Retina (tissue), 1 donor: ENCODE measurements at regions not wholly inside any gene's neighbourhood (a gene's known extent, or its start where the extent isn't known, plus 50 kb on each side); places are given as distances from the start of the nearest gene placed in this dataset.
"Not testable (repeated sequence)": the region's sequence is repeated elsewhere in the genome, so short reads cannot be mapped to it uniquely, and the experiment has no call there.

Source experiments
- DNase-seq: peaks from one replicate; pipeline ENCODE4 v3.0.0-alpha.2; 2016

DNA sequence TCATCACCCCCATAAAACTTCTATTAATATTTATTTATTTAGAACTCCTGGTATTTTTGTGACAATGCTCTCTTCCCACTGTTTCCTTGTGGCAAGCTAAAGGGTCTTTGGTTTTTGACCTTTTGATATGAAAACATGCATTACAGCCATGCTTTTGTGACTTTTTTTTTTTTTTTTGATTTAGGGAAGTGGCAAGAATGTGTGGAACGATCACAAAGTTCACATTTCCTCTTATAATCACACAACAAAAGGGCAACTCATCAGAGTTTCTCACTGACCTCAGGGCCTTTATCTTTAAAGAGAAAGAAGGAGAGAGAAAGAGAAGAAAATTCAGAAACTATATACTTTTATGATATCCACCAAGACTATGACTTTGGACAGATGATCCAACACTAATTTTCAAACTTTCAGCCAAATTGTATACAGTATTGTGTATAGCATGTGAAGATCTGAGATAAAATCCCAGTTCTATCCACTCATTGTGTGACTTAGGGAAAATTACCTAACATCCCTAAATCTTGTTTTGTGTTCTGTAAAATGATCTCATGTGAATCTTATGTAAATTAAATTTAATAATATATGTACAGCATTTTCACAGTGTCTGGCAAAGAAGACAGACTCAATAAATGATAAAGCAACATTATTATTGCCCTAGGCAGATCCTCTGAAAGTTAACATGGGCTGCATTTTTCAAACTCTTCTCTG is 106.8 kb upstream of the MARCKS start:
- DNase-seq: no peak

DNA sequence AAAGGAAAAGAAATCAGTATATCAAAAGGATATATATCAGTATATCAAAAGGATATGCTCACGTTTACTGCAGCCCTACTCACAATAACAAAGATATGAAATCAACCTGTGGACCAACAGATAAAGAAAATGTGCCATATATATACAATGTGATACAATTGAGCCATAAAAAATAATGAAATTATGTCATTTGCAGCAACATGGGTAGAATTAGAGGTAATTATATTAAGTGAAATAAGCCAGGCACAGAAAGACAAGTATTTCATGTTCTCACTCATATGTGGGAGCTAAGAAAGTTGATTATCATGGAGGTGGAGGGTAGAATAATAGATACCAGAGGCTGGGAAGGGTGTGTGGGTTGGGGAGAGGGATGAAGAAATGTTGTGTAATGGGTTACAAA is 102.9 kb upstream of the MARCKS start:
- no peak for DNase-seq

DNA sequence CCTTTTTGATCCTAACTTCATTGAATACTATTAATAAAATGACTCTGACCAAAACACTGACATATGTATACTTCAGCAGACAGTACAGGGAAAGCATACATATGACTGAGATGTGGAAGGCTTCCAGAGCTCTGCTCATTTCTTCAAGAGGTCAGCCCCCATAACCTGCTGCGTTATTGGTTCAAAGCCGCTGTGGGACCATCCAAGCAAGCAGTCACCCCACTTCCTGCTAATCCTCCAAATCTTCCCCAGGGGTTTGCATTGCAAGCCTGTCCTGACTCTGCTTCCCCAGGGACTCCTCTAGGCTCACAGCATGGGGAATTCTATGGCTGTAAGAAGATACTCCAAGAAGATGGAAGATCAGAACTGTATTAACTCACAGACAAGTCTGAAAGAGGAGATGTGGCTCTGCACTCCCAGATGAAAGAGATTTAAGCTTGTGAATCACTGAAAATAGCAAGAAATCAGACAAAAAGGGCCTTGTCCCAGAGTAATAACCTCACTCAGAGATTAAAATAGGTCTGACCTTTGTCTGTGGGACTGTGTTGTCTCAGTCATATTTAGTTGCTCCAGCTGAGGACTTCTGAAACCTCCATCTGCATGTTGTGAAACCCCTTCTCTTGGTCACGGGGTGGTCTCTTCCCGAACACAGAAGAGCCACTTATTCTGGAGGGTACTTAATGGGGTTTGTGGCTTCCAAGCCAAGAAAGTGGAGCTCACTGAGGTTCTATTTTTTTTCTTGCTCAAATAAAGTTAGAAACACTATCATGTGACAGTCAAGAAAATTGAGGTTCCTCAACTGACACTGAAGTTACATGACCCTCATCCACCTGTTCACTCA is 101.5 kb upstream of the MARCKS start:
- no peak for DNase-seq

DNA sequence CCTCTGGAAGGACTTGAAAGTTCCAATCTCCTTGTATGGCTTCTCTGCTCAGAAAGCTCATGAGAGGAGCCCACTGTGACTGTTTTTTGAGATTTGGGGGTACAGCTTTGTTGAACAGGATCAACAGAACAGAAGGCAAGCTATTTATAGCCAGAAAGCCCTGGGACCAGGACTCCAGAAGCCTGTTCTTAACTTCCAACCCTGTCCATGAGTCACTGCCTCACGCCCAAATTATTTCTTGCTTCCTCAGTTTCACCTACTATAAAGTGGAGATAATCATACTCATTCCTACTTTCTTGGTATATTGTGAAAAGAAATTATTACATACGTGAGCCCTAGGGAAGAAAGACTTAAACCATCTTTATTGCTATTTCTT is 100.9 kb upstream of the MARCKS start:
- no peak for DNase-seq

DNA sequence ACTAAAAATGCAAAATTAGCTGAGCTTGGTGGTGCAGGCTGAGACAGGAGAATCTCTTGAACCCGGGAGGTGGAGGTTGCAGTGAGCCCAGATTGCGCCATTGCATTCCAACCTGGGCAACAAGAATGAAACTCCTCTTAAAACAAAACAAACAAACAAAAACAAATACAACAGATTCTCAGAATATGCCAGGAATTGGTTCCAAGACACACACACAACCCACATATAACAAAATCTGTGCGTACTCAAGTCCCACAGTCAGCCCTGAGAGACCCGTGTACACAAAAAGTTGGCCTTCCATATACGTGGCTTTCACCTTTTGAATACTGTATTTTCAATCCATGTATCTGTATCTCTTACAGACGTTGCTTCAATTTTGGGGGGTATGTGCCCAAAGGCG is 98.9 kb upstream of the MARCKS start:
- DNase-seq: no peak

DNA sequence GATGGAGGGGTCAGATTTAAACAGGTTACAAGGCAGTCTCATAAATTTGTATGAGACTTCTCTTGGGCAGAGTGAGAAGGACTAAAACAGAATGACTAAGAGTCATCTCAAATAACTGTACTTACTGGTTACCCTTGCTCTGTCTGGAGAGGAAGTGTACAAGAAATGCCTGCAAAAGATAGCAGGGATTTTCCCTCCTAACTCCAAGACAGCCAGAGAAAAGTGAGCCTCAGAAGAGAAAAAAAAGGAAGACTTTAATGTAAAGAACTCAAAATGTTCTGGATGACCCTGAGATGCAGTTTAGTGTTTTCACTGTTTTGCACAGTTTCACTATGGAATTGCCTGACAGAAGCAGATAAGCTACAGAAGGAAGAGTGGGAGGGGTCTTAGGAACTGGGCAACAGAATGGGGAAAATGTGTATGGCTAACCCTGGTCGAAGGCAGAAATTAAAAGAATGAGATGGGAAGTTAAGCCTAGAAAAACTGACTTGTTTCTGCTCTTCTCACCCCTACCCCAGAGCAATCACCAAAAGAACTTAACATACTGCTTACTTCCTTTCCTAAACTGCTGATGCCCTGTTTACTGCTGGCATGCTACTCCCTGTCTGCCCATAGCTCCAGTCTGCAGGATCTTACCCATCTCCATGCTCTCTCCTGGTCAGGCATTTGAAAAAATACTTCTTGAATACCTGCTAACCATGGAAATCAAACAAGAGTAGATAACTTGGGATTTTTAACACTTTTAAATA is 98.1 kb upstream of the MARCKS start:
- DNase-seq: no peak

DNA sequence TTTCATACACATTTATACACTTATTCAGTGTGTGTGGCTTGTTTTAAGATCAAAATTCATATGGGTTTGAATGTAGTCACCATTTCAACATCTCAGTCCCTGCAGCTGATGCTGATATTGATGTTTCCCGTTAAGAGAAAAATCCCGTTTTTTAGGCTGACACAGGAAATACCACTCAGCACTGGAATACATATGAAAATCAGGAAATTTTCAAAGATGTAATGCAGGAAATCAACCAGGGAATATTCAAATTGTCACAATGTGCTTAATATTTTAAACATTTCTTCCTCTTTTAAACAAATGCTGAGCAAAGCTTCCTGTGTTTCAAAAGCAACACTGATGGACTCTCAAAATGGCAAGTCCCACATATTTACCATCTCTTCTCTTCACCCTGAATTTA is 94.5 kb upstream of the MARCKS start:
- DNase-seq: no peak

DNA sequence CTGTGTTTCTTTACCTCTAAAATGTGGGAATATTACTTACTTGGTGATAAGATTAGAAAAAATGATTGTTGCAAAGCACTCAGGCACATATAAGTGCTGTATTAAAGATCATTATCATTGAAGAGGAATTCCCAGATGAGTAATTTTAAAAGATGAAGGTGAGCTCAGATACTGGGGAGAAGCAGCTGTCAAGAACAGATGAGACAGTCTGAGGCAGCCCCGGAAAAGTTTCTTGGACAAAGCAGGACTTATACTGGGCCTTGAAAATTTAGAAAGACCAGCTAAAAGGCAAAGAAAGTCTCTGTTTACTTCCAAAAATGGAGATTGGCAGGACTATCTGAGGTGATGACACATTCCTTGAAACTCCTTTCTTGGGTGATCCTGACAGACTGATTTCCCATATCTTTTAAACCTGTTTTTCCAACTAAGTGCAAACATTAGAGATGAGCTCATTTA is 93.8 kb upstream of the MARCKS start:
- DNase-seq: no peak

DNA sequence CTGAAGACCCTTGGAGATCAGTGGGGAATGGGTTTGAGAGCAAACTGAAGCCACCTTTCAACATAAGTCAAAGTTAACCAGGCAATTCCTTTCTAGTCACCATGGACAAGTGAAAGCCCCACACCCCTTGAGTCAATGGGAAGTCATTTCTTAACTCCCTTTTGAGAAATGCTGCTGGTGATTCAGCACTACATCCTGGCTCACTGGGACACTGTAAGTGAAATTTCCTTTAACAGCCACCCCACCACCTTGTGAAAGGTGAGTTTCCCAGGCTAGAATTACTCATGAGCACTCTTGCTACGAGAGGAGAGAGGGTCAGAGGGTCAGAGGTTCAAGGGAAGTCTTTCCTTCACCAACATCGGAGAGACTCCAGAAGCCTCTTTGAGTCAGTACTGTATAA is 93.3 kb upstream of the MARCKS start:
- DNase-seq: no peak

DNA sequence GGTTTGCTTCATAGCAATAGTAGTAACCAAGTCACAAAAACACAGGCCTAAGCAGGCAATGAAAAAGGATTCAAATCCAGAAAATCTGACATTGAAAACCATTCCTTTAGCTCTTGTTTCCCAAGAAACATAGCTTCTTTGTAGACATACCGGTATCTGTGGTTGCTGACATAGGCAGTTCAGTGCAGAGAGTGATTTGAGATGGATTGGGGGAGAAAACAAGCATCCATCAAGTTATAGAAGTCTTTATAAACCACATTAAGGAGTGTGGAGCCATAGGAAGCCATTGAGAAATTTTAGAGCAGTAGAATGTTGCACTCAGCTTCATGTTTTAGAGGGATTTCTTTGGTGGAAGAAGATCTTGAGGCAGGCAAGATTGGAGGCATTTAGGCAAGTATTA is 91.2 kb upstream of the MARCKS start:
- no peak for DNase-seq

DNA sequence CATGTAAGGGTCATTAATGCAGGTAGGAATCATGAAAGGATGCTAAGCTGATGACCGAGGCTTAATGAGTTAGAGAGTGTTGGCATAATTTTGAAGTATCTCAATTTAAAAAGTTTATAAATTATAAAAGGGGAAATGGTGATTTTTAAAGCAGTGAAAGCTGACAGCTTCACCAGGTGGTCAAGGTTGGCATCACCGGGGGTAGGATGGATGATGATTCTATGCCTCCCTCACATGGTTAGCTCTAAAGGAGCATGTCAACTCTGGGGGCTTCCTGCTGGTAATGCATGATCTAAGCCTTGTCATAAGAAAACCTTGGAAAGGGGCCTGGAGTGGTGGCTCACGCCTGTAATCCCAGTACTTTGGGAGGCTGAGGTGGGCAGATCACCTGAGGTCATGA is 89.2 kb upstream of the MARCKS start:
- DNase-seq: no peak

DNA sequence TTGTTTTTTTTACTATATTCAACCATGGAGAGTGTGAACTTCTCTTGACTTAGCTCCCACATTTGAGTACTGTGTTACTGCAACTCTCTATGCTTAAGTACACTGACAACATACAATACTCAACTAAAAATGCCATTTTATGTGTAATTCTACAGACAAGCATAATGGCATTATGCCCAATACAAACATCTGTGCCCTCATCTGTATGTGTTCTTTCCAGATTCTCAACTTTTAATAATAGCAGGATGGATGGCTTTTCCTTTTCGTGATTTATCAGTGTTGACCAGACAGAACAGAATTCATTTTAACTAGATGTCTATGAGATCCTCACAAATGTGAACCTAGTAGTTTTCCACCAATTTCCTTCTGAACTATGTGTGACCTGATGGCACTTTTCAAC is 84.2 kb upstream of the MARCKS start:
- no peak for DNase-seq

DNA sequence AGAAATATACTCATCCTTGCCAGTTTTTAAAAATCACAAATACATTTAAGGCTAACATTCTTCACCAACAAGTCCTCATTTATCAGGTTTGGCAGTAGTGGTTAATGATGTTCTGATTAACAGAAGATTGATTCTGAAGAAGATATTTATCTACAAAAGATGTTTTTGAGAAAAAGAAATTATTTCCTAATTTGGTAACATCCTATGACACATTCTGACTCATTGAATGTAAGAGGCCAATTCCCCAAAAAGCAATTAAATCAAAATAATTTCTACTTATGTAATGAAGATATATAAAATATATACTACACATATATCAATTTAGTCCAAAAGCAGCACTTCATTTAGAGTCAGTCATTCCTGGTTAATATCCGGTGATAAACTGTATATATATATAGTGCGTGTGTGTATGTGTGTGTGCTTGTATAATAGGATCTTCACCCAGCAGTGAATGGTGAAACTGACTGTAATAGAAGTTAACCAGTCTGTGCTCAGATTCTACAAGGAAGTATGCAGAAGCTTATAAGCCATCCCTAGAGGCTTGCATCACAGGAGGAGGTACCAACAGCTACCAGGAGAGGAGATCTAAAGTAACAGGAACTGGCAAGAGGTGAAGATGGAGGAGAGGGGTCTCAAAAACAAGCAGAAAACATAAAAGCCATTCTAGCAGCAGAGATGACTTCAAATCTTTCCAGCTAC is 82.9 kb upstream of the MARCKS start:
- DNase-seq: no peak

DNA sequence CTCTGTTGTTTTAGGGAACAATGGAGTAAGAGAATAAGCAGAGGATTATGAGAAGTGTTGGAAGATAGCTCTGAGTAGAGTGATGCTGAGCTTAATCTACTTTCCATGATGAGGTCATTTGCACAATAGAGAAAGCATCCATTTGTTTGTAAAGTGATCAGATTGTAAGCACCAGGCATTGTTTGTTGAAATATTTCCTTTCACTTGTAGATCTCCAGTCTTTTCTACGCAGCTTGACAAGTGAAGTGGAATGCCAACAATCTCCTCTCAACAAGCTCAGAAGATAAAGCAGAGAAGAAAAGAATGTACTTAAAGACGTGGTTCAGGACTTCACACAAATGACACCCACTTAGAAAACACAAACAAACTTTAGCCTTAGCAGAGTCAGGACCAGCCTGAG is 80.1 kb upstream of the MARCKS start:
- DNase-seq: no peak

DNA sequence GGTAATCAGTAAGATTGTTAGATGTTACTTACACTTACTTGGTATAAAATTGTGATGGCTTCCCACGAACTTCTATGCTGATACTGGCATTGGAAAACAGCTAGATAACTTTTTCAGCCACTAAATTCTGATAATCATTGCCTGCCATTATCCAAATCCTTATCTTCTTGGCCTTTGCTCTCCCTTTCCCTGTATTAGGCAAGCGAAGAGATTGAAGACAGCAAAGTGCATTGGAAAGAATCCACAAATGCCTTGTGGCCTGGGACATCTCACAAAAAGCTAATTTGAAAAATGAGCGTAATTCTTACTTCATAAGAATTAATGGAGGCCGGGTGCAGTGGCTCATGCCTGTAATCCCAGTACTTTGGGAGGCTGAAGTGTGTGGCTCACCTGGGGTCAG is 79.5 kb upstream of the MARCKS start:
- no peak for DNase-seq

DNA sequence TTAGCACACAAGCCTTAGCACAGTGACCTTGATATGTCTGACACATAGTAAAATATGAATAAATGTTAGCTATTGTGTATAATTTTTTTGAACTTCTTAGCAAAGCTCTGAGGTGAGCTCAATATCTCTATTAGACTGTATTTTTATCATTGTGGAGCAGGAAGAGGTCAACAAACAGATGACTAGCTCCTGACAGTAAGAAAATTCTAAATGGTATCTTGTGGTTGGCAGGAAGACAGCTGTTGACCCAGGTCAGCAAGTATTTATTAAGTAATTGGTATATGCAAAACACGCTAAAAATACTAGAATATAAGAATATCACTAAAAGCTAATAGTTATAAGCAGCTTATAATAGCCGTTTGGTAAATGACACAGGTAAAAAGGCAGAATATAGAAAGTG is 77.5 kb upstream of the MARCKS start:
- DNase-seq: no peak

DNA sequence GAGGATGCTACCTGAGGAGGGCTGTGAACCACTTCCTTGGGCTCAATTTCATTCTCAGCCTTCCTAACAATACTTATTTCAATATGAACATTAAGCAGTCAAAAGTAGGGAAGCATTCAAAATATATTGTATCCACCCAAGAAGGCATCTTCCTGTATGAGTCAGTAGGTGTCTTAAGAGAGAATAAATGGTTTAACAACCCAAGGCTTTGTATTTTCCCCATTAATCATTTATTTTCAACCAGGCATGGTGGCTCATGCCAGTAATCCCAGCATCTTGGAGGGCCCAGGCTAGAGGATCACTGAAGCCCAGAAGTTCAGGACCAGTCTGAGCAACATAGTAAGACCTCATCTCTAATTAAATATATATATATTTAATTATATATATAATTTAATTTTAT is 74.5 kb upstream of the MARCKS start:
- DNase-seq: no peak

DNA sequence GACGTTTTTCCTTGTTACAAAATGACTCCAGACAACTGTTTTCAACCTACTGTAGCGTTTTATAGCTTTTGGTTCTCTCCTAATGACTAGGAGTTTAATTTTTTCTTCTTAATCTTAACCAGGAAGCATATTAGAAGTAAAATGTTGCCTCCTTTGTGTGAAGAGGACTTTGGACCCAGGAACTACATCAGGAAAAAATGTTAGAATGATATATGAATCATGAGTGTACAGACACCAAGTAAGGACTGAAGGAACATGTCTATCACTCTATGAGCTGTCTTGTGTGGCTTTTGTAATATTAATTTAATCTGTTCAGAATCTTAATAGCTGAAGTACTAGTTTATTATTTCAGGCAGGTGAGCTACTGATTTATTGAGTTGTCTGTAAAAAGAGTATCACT is 71.0 kb upstream of the MARCKS start:
- no peak for DNase-seq

DNA sequence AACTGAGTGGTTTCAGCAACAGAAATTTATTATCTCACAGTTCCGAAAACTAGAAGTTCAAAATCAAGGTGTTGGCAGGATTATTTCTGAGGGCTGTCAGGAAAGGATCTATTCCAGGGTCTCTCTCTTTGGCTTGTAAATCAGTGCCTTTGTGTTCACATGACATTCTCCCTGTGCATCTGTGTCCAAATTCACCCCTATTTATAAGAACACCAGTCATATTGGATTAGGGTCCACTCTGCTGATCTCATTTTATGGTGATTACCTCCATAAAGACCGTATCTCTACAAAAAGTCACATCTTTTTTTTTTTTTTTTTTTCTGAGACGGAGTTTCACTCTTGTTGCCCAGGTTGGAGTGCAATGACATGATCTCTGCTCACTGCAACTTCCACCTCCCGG is 68.6 kb upstream of the MARCKS start:
- no peak for DNase-seq

DNA sequence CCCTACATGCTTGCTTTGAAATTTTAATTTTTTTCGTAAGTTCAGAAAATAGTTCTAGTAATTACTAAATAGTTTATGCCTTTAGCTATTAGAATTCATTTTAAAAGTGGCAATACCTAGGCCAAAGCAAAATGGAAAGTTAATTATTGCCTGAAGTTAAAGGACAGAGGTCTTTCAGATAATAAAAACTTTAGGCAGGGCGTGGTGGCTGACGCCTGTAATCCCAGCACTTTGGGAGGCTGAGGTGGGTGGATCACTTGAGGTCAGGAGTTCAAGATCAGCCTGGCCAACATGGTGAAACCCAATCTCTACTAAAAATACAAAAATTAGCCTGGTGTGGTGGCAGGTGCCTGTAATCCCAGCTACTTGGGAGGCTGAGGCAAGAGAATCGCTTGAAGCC is 65.9 kb upstream of the MARCKS start:
- not testable (repeated sequence) for DNase-seq

DNA sequence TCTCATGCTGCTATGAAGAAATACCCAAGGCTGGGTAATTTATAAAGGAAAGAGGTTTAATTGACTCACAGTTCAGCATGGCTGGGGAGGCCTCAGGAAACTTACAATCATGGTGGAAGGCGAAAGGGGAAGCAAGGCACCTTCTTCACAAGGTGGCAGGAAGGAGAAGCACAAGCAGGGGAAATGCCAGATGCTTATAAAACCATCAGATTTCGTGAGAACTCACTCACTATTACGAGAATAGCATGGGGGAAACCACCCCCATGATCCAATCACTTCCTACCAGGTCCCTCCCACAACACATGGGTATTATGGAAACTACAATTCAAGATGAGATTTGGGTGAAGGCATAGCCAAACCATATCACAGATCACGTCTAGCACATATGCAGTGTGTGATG is 61.8 kb upstream of the MARCKS start:
- DNase-seq: not testable (repeated sequence)

DNA sequence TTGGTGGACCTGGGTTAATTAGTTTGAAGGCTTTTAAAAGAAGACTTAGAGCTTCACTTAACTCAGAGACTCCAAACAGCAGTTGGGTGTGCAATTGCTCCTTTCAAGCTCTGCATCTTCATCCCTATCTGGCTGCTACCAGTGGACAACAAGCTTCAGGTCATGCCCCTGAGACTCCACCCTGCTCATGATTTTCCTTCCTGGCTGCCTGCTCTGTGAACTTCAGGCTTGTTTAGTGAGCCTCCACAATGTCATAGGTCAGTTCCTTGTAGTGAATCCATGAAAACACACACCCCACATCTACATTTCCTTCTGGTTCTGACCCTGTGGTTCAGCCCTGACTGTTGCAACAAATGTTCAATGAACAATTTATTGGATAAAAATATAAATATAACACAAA is 61.1 kb upstream of the MARCKS start:
- DNase-seq: no peak

DNA sequence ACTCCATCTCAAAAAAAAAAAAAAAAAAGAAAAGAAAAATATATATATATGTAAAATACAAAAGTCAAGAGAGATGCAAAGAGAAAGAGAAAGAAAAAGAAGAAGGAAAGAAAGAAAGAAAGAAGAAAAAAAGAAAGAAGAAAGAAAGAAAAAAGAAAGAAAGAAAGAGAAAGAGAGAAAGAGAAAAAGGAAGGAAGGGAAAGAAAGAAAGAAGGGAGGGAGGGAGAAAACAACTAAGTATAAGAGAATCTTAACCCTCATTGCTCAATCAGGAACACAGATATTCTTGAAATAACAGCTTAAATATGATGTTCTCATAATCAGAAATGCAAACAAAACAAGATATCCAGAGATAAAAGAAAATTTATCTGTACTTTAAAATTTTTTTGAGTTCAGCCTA is 54.4 kb upstream of the MARCKS start:
- no peak for DNase-seq
